ENCODE measurements at regions not wholly inside any gene's neighbourhood (a gene's known extent, or its start where the extent isn't known, plus 50 kb on each side); places are given as distances from the start of the nearest gene placed in this dataset.

DNA sequence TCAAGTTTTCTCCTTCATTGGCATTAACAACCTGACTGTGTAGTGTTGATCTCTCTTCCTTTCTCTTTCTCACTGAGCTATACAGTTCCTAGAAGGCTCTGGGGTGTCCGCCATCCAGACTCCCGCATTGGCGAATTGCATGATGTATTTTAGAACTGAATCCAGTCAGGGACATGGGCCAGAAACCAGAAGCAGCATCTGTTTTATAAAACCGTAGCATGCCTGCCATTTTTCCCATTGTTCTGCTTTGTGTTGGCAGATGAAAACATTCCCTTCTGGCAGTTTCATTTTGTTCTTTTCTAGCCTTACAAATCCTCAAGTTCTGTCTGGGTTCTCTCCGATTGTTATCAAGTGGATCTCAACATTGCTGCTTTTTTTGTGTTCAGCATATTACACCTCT lies 268.3 kb upstream of the SEL1L start:
- no peak for DNase-seq (ENCODE audit: low read depth in 1 of 2, low spot score in 2 of 2)
- Histone ChIP-seq H3K4me1 (replicated peaks) (no peaks in the 10 kb centered on the region), H3K9me3 (replicated peaks) (no peaks in the 10 kb centered on the region), H3K4me3 (no peak overlapping the region), H3K27ac (no peak overlapping the region), H3K36me3 (no peaks in the 10 kb centered on the region), H3K27me3 (replicated peaks) (no peaks in the 10 kb centered on the region)

GRCh38 chr14:81802341-81802740 lies 268.7 kb upstream of the SEL1L start:
- Histone ChIP-seq H3K27ac (no peak overlapping the region), H3K27me3 (replicated peaks) (no peaks in the 10 kb centered on the region), H3K4me1 (replicated peaks) (no peaks in the 10 kb centered on the region), H3K4me3 (no peak overlapping the region), H3K36me3 (no peaks in the 10 kb centered on the region), H3K9me3 (replicated peaks) (no peaks in the 10 kb centered on the region)
- no peak for DNase-seq (ENCODE audit: low read depth in 1 of 2, low spot score in 2 of 2)

DNA sequence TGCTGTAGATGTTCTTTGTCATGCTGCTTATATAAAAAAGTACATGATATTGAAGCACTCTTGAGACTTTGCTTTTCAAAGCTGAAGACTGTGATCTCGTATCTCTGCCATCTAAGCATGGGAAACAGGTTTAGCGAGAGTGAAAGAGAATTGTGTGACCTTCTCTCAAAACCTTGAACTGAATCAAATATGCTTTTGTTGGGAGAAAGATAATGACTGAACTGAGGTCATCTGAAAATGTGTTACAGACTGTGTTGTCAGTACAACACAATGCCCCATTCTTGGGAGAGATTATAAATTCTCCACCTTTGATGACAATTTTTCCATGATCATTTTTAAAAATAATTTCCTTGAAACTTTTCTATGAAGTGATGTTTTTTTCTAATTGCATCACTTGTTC lies 272.1 kb upstream of the SEL1L start:
- Histone ChIP-seq H3K4me1 (replicated peaks) (no peaks in the 10 kb centered on the region), H3K27ac (no peak overlapping the region), H3K27me3 (replicated peaks) (no peaks in the 10 kb centered on the region), H3K9me3 (replicated peaks) (no peaks in the 10 kb centered on the region), H3K36me3 (no peaks in the 10 kb centered on the region), H3K4me3 (no peak overlapping the region)
- no peak for DNase-seq (ENCODE audit: low read depth in 1 of 2, low spot score in 2 of 2)

GRCh38 chr14:81811705-81812269 lies 278.1 kb upstream of the SEL1L start:
- H3K36me3 ChIP-seq, result no peaks in the 10 kb centered on the region
- H3K4me1 ChIP-seq (replicated peaks), result no peaks in the 10 kb centered on the region
- H3K27ac ChIP-seq, result no peak overlapping the region
- no peak for DNase-seq (ENCODE audit: low read depth in 1 of 2, low spot score in 2 of 2)
- H3K4me3 ChIP-seq, result no peak overlapping the region
- H3K27me3 ChIP-seq (replicated peaks), result no peaks in the 10 kb centered on the region
- no peaks in the 10 kb centered on the region for H3K9me3 ChIP-seq (replicated peaks)

GRCh38 chr14:81818271-81818670 lies 284.6 kb upstream of the SEL1L start:
- H3K27me3 ChIP-seq (replicated peaks), result no peaks in the 10 kb centered on the region

DNA sequence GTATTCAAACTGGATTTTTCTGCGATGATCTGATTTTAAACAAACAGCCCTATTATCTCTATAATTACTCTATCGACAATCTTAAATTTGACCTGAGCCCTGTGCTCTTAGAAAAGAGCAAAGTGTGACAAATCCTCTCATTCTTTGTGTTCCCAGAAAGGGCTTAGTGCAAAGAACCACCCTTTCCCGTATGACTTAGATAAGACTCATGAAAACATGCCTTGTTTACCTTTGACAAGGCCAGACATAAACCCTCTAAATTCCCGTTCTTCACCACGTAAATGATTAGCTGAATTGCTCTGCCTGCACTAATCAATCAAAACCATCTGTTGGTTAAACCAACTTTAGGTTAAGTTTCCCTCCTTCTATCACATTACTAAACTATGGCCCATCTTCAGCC lies 285.7 kb upstream of the SEL1L start:
- DNase-seq (ENCODE audit: low read depth in 1 of 2, low spot score in 2 of 2), result no peak
- Histone ChIP-seq H3K9me3 (replicated peaks) (no peaks in the 10 kb centered on the region), H3K36me3 (no peaks in the 10 kb centered on the region), H3K4me3 (no peak overlapping the region), H3K4me1 (replicated peaks) (no peaks in the 10 kb centered on the region), H3K27ac (no peak overlapping the region), H3K27me3 (replicated peaks) (no peaks in the 10 kb centered on the region)

More at GRCh38 chr14:81818271-81818670, 284.6 kb upstream of the SEL1L start:
- DNase-seq (ENCODE audit: low read depth in 1 of 2, low spot score in 2 of 2), result no peak
- H3K4me3 ChIP-seq, result no peak overlapping the region
- no peaks in the 10 kb centered on the region for H3K4me1 ChIP-seq (replicated peaks)
- no peak overlapping the region for H3K27ac ChIP-seq
- H3K36me3 ChIP-seq, result no peaks in the 10 kb centered on the region
- H3K9me3 ChIP-seq (replicated peaks), result no peaks in the 10 kb centered on the region

DNA sequence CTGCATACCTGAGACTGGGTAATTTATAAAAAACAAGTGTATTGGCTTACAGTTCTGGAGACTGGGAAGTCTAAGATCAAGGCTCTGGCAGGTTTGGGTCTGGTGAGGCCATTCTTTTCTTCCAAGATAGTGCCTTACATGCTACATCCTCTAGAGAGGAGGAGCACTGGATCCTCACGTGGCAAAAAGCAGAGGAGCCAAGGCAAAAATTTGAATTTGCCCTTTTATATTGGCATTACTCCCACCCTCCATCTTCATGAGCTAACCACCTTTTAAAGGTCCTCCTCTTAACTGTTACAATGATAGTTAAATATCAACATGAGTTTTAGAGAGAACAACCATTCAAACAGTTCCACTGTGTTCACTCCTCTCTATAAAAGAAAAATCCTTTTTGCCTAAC lies 286.3 kb upstream of the SEL1L start:
- Histone ChIP-seq H3K36me3 (no peaks in the 10 kb centered on the region), H3K4me3 (no peak overlapping the region), H3K9me3 (replicated peaks) (no peaks in the 10 kb centered on the region), H3K27me3 (replicated peaks) (no peaks in the 10 kb centered on the region), H3K27ac (no peak overlapping the region), H3K4me1 (replicated peaks) (no peaks in the 10 kb centered on the region)
- DNase-seq (ENCODE audit: low read depth in 1 of 2, low spot score in 2 of 2), result no peak

DNA sequence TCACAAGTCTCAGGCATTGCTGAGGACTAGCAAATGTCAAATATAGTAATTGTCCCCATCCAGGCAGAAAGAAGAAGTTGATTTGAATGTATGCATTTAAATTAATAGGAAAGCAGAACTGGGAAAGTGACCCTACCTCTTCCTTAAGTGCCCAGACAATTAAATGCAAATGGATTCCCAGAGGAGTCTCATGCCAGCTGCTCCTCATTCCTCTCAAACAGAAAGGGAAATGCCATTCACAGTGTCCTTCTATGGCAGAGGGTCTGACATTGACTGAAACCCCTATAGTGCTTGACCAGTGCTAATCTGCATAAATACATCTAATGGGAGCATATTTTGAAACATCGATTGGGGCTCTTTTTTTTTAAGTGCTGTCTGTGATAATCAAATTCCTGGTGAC lies 292.4 kb upstream of the SEL1L start:
- DNase-seq (ENCODE audit: low read depth in 1 of 2, low spot score in 2 of 2), result no peak
- no peaks in the 10 kb centered on the region; the same call in 1 of the 2 replicates for H3K9me3 ChIP-seq (replicated peaks)
- no peaks in the 10 kb centered on the region for H3K36me3 ChIP-seq
- H3K27ac ChIP-seq, result no peak overlapping the region
- H3K4me3 ChIP-seq, result no peak overlapping the region
- no peaks in the 10 kb centered on the region for H3K4me1 ChIP-seq (replicated peaks)
- H3K27me3 ChIP-seq (replicated peaks), result no peaks in the 10 kb centered on the region

DNA sequence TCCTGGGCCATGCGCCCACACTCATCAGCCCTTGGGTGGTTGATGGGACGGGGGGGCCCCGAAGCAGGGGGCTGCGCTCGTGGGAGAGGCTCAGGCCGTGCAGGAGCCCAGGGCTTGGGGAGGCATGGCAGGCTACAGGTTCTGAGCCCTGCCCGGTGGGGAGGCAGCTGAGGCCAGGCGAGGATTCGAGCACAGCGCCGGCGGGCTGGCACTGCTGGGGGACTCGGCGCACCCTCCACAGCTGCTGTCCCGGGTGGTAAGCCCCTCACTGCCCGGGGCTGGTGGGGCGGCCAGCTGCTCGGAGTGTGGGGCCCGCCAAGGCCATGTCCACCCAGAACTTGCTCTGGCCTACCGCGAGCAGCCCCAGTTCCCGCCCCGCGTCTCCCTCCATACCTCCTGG lies 295.8 kb upstream of the SEL1L start:
- no peak for DNase-seq (ENCODE audit: low read depth in 1 of 2, low spot score in 2 of 2)
- no peaks in the 10 kb centered on the region for H3K36me3 ChIP-seq
- H3K4me1 ChIP-seq (replicated peaks), result no peaks in the 10 kb centered on the region
- H3K27me3 ChIP-seq (replicated peaks), result no peaks in the 10 kb centered on the region
- no peaks in the 10 kb centered on the region; the same call in none of the 2 replicates for H3K9me3 ChIP-seq (replicated peaks)
- H3K27ac ChIP-seq, result no peak overlapping the region
- no peak overlapping the region for H3K4me3 ChIP-seq

DNA sequence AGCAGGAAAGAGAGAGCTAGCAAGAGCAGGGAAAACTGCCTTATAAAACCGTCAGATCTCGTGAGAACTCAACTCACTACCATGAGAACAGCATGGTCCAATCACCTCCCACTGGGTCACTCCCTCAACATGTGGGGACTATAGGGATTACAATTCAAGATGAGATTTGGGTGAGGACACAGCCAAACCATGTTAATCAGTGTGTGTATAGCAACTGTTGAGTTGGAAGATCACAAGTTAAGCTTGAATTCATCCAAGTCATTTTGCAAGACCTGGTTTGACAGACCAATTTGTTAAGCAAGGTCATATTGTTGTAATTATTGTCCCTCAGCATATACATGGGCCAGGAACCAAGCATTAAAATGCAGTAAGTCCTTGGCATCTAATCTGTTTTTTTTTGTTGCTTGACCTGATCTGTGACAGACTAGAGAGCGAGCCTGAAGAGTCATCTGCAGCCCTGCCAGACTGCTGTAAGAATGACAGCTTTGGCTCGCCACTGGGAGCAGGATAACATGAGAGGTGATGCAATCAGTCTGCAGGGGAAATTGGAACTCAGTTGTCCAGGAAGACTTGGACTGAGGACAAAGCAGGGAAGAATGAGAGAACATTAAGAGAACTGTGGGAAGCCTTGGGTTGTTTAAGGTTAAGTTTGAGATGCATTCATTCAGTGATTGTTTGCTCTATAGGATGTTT lies 297.6 kb upstream of the SEL1L start:
- Histone ChIP-seq H3K27ac (no peak overlapping the region), H3K36me3 (no peaks in the 10 kb centered on the region), H3K4me1 (replicated peaks) (no peaks in the 10 kb centered on the region), H3K9me3 (replicated peaks) (no peaks in the 10 kb centered on the region; the same call in none of the 2 replicates), H3K4me3 (no peak overlapping the region), H3K27me3 (replicated peaks) (no peaks in the 10 kb centered on the region)
- no peak for DNase-seq (ENCODE audit: low read depth in 1 of 2, low spot score in 2 of 2)

- Histone ChIP-seq H3K27me3 (replicated peaks) (no peaks in the 10 kb centered on the region), H3K9me3 (replicated peaks) (no peaks in the 10 kb centered on the region; the same call in 1 of the 2 replicates), H3K4me1 (replicated peaks) (no peaks in the 10 kb centered on the region), H3K27ac (no peak overlapping the region), H3K4me3 (no peak overlapping the region), H3K36me3 (no peaks in the 10 kb centered on the region)
- no peak for DNase-seq (ENCODE audit: low read depth in 1 of 2, low spot score in 2 of 2)
Observed at GRCh38 chr14:81834308-81834707, 300.7 kb upstream of the SEL1L start.

GRCh38 chr14:81837304-81837703 lies 303.7 kb upstream of the SEL1L start:
- Histone ChIP-seq H3K4me3 (no peak overlapping the region), H3K27ac (no peak overlapping the region), H3K9me3 (replicated peaks) (no peaks in the 10 kb centered on the region), H3K4me1 (replicated peaks) (no peaks in the 10 kb centered on the region), H3K36me3 (no peaks in the 10 kb centered on the region), H3K27me3 (replicated peaks) (no peaks in the 10 kb centered on the region)
- no peak for DNase-seq (ENCODE audit: low read depth in 1 of 2, low spot score in 2 of 2)

DNA sequence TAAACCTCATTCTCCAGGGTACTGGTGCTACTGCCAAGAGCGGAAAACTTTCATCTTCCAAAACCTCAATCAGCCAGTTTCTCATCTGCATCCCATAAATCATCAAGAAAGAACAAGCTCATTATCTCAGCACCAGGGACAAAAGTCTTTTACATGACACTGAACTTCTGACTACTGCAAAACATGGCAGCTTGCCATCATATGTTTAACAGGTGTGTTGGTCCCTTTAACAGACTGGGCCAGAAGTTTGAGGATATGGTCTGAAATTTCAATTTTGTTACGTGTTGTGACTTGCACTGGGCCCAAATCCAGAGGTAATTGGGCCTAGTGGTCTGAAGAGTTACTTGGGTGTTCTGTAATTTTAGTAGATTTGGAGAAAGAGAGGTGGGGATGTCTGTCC lies 305.4 kb upstream of the SEL1L start:
- Histone ChIP-seq H3K36me3 (no peaks in the 10 kb centered on the region), H3K9me3 (replicated peaks) (no peaks in the 10 kb centered on the region), H3K27ac (no peak overlapping the region), H3K4me3 (no peak overlapping the region), H3K27me3 (replicated peaks) (no peaks in the 10 kb centered on the region), H3K4me1 (replicated peaks) (no peaks in the 10 kb centered on the region)
- DNase-seq (ENCODE audit: low read depth in 1 of 2, low spot score in 2 of 2), result no peak

- Histone ChIP-seq H3K27ac (no peak overlapping the region), H3K4me1 (replicated peaks) (no peaks in the 10 kb centered on the region), H3K4me3 (no peak overlapping the region), H3K9me3 (replicated peaks) (no peaks in the 10 kb centered on the region), H3K36me3 (no peaks in the 10 kb centered on the region), H3K27me3 (replicated peaks) (no peaks in the 10 kb centered on the region)
- DNase-seq (ENCODE audit: low read depth in 1 of 2, low spot score in 2 of 2), result no peak
Observed at GRCh38 chr14:81841346-81841745, 307.7 kb upstream of the SEL1L start.

GRCh38 chr14:81849714-81850113 lies 316.1 kb upstream of the SEL1L start:
- no peak overlapping the region for H3K27ac ChIP-seq
- H3K27me3 ChIP-seq (replicated peaks), result no peaks in the 10 kb centered on the region
- H3K4me3 ChIP-seq, result no peak overlapping the region
- no peak for DNase-seq (ENCODE audit: low read depth in 1 of 2, low spot score in 2 of 2)
- no peaks in the 10 kb centered on the region for H3K9me3 ChIP-seq (replicated peaks)
- H3K36me3 ChIP-seq, result no peaks in the 10 kb centered on the region
- H3K4me1 ChIP-seq (replicated peaks), result no peaks in the 10 kb centered on the region
